H1 (cell line): ENCODE measurements at regions not wholly inside any gene's neighbourhood (a gene's known extent, or its start where the extent isn't known, plus 50 kb on each side); places are given as distances from the start of the nearest gene placed in this dataset.

Experiments used
- CTCF ChIA-PET: fragments of 300-600 bp; sonication (Branson Sonifier 250); formaldehyde crosslinking; loops from one replicate; lab custom pipeline; 2021; ENCODE audit not compliant: partially characterized antibody; lab: Charles Lee
- POLR2A ChIA-PET: fragments of 300-600 bp; sonication (Branson Sonifier 250); formaldehyde crosslinking; loops from one replicate; lab custom pipeline; 2021; ENCODE audit warnings: inconsistent platforms; ENCODE audit not compliant: partially characterized antibody; lab: Charles Lee
- DNase-seq, 2 experiments: peaks; one replicate each; pipeline versions ENCODE4 v3.0.0 to v3.0.0-alpha.2; 2010 to 2022; ENCODE audit warnings: low spot score in 2 of 2, low read depth in 1 of 2, mixed read lengths in 1 of 2
- FAIRE-seq: peaks from 2 replicates; lab custom pipeline; 2011; peaks lifted over from hg19 to GRCh38; lab: Jason Lieb, UNC
- H2AFZ ChIP-seq: 2 replicates; pipeline ENCODE4 v1.8.1; 2012; ENCODE audit warnings: low read length, inconsistent platforms
- H2AK5ac ChIP-seq: 2 replicates; pipeline ENCODE4 v1.6.1; 2013; ENCODE audit warnings: low read depth, low read length
- H2BK120ac ChIP-seq: replicated peaks from 2 replicates; pipeline ENCODE3; 2013; ENCODE audit warnings: low read depth, low read length, inconsistent platforms
- H2BK12ac ChIP-seq: 2 replicates; pipeline ENCODE4 v1.6.1; 2013; ENCODE audit warnings: low read depth, low read length
- H2BK15ac ChIP-seq: 2 replicates; pipeline ENCODE4 v1.6.1; 2013; ENCODE audit warnings: low read length
- H2BK20ac ChIP-seq: 2 replicates; pipeline ENCODE4 v1.6.1; 2013; ENCODE audit warnings: low read length
- H2BK5ac ChIP-seq: 2 replicates; pipeline ENCODE4 v1.6.1; 2013; ENCODE audit warnings: low read depth, low read length
- H3K14ac ChIP-seq: 2 replicates; pipeline ENCODE4 v1.6.1; 2013; ENCODE audit warnings: inconsistent platforms; ENCODE audit not compliant: insufficient read length
- H3K18ac ChIP-seq: 2 replicates; pipeline ENCODE4 v1.6.1; 2013; ENCODE audit warnings: low read length; ENCODE audit errors: extremely low read depth
- H3K23ac ChIP-seq: 2 replicates; pipeline ENCODE4 v1.6.1; 2013; ENCODE audit warnings: inconsistent platforms; ENCODE audit not compliant: insufficient read length
- H3K23me2 ChIP-seq: 2 replicates; pipeline ENCODE4 v1.6.1; 2013; ENCODE audit warnings: low read depth, low read length
- H3K27ac ChIP-seq: 2 replicates; pipeline ENCODE4 v1.6.1; 2011; ENCODE audit warnings: low read depth, low read length, inconsistent platforms
- H3K27me3 ChIP-seq, 4 experiments: replicated peaks in 1 of 4; 1 replicate in 1 of 4; 2 replicates in 3 of 4; pipeline versions ENCODE4 v1.6.1 to v1.8.1; 2011 to 2013; ENCODE audit warnings: low read length in 3 of 4, mild to moderate bottlenecking in 3 of 4, inconsistent platforms in 2 of 4, mixed read lengths in 2 of 4, moderate library complexity in 1 of 4; ENCODE audit not compliant: control insufficient read depth in 3 of 4, insufficient read depth in 3 of 4; ENCODE audit errors: extremely low read depth in 1 of 4
- H3K36me3 ChIP-seq, 4 experiments: 2 replicates each; pipeline versions ENCODE4 v1.6.1 to v1.8.1; 2011 to 2013; ENCODE audit warnings: mild to moderate bottlenecking in 4 of 4, low read length in 3 of 4, moderate library complexity in 2 of 4, control low read depth in 1 of 4, inconsistent platforms in 1 of 4; ENCODE audit not compliant: insufficient read depth in 4 of 4, control insufficient read depth in 2 of 4
- H3K4ac ChIP-seq: replicated peaks from 2 replicates; pipeline ENCODE3; 2013; ENCODE audit warnings: low read length, low read depth, mixed read lengths, inconsistent platforms; ENCODE audit not compliant: insufficient read length
- H3K4me1 ChIP-seq, 4 experiments: replicated peaks in 1 of 4; 1 replicate in 1 of 4; 2 replicates in 3 of 4; pipeline versions ENCODE4 v1.6.1 to v1.8.1; 2011 to 2013; ENCODE audit warnings: low read length in 3 of 4, inconsistent platforms in 2 of 4, mixed read lengths in 1 of 4; ENCODE audit not compliant: insufficient read depth in 4 of 4, control insufficient read depth in 3 of 4
- H3K4me2 ChIP-seq, 2 experiments: 2 replicates each; pipeline versions ENCODE4 v1.6.1 to v1.8.1; 2011 to 2013; ENCODE audit warnings: low read depth in 2 of 2, low read length in 2 of 2, control low read depth in 1 of 2, inconsistent platforms in 1 of 2, mild to moderate bottlenecking in 1 of 2; ENCODE audit not compliant: insufficient read depth in 1 of 2
- H3K4me3 ChIP-seq, 4 experiments: fragments of 200-600, 300-600 bp in 1 of 4; sonication (generic), shearing (Covaris generic), sonication (Bioruptor Twin) in 1 of 4; 2 replicates each; pipeline versions ENCODE4 v1.5.1 to v1.8.1; 2011 to 2016; ENCODE audit warnings: low read length in 4 of 4, low read depth in 3 of 4, control low read depth in 2 of 4, inconsistent platforms in 2 of 4, mild to moderate bottlenecking in 2 of 4, mixed read lengths in 1 of 4, moderate library complexity in 1 of 4; ENCODE audit not compliant: insufficient read depth in 2 of 4; ENCODE audit errors: extremely low read depth in 1 of 4
- H3K56ac ChIP-seq: replicated peaks from 2 replicates; pipeline ENCODE3; 2013; ENCODE audit warnings: low read depth, mild to moderate bottlenecking, mixed read lengths, low read length, inconsistent platforms; ENCODE audit not compliant: insufficient read length
- H3K79me1 ChIP-seq: 2 replicates; pipeline ENCODE4 v1.6.1; 2013; ENCODE audit warnings: low read depth, low read length, control low read depth
- H3K79me2 ChIP-seq, 2 experiments: 2 replicates each; pipeline versions ENCODE4 v1.6.1 to v1.8.1; 2012 to 2013; ENCODE audit warnings: low read length in 2 of 2, mild to moderate bottlenecking in 2 of 2, inconsistent platforms in 1 of 2; ENCODE audit not compliant: insufficient read depth in 2 of 2, control insufficient read depth in 1 of 2
- H3K9ac ChIP-seq, 4 experiments: replicated peaks in 1 of 4; 1 replicate in 1 of 4; 2 replicates in 3 of 4; pipeline versions ENCODE4 v1.6.1 to v1.8.1; 2011 to 2013; ENCODE audit warnings: low read depth in 3 of 4, low read length in 3 of 4, control low read depth in 2 of 4, mild to moderate bottlenecking in 2 of 4, moderate library complexity in 2 of 4, inconsistent platforms in 1 of 4; ENCODE audit errors: extremely low read depth in 1 of 4
- H3K9me3 ChIP-seq, 2 experiments: 2 replicates each; pipeline versions ENCODE4 v1.6.1 to v1.8.1; 2012 to 2013; ENCODE audit warnings: mild to moderate bottlenecking in 2 of 2, moderate library complexity in 2 of 2, control low read depth in 1 of 2, inconsistent platforms in 1 of 2, low read depth in 1 of 2, low read length in 1 of 2, mixed read lengths in 1 of 2; ENCODE audit not compliant: insufficient read depth in 2 of 2
- H4K20me1 ChIP-seq, 2 experiments: replicated peaks in 1 of 2; 2 replicates each; pipeline versions ENCODE3 to v1.8.1; 2011 to 2013; ENCODE audit warnings: inconsistent platforms in 2 of 2, low read length in 2 of 2, mild to moderate bottlenecking in 1 of 2; ENCODE audit not compliant: insufficient read depth in 2 of 2, control insufficient read depth in 1 of 2
- H4K5ac ChIP-seq: 2 replicates; pipeline ENCODE4 v1.6.1; 2013; ENCODE audit warnings: low read length, low read depth, mixed read lengths, inconsistent platforms; ENCODE audit not compliant: insufficient read length
- H4K8ac ChIP-seq: 2 replicates; pipeline ENCODE4 v1.8.0; 2013; ENCODE audit warnings: mild to moderate bottlenecking, moderate library complexity, low read length, inconsistent platforms; ENCODE audit not compliant: insufficient read depth; ENCODE audit errors: extremely low read depth
- H4K91ac ChIP-seq: replicated peaks from 2 replicates; pipeline ENCODE3; 2013; ENCODE audit warnings: low read length, mixed read lengths, inconsistent platforms; ENCODE audit not compliant: insufficient read length
- CBX8 ChIP-seq: fragments of 300-800, 300-1000 bp; sonication (generic); IDR thresholded peaks from 2 replicates; pipeline ENCODE4 v1.7.1; 2016; ENCODE audit warnings: low read depth, low read length, borderline replicate concordance
- FOSL1 ChIP-seq: IDR thresholded peaks from 2 replicates; pipeline ENCODE4 v1.6.1; 2011; ENCODE audit warnings: mild to moderate bottlenecking, low read depth, low read length, moderate library complexity; ENCODE audit not compliant: insufficient read depth
- GTF2F1 ChIP-seq: IDR thresholded peaks from 2 replicates; pipeline ENCODE4 v1.6.1; 2012; ENCODE audit warnings: low read depth, low read length, improper control_type of control experiment, borderline replicate concordance
- HDAC2 ChIP-seq, 2 experiments: fragments of 300-600 bp in 1 of 2; sonication (generic) in 1 of 2; IDR thresholded peaks; 2 replicates each; pipeline ENCODE4 v1.6.1; 2011 to 2012; ENCODE audit warnings: low read depth in 2 of 2, low read length in 2 of 2, mild to moderate bottlenecking in 2 of 2, moderate library complexity in 2 of 2, borderline replicate concordance in 1 of 2, inconsistent platforms in 1 of 2
- NRF1 ChIP-seq: IDR thresholded peaks from 2 replicates; pipeline ENCODE4 v1.6.1; 2011; ENCODE audit warnings: mild to moderate bottlenecking, low read depth, low read length, improper control_type of control experiment
- PHF8 ChIP-seq: fragments of 200-600 bp; sonication (generic); conservative IDR thresholded peaks from 2 replicates; pipeline ENCODE4 v1.7.1; 2012; ENCODE audit warnings: low read depth, mild to moderate bottlenecking, inconsistent platforms, low read length, moderate library complexity
- POU5F1 ChIP-seq: IDR thresholded peaks from 2 replicates; pipeline ENCODE4 v1.6.1; 2011; ENCODE audit warnings: low read depth, mild to moderate bottlenecking, low read length, moderate library complexity
- TCF12 ChIP-seq: IDR thresholded peaks from 2 replicates; pipeline ENCODE4 v1.6.1; 2011; ENCODE audit warnings: low read depth, mild to moderate bottlenecking, low read length
- WGBS, 2 experiments: shearing (Covaris generic) in 1 of 2; methylation state at CpG; one replicate each; pipeline versions ENCODE4 v1.1.6 to v1.1.7; 2013 to 2015; ENCODE audit warnings: low lambda C conversion rate in 2 of 2, mixed read lengths in 2 of 2, inconsistent platforms in 1 of 2, low coverage in 1 of 2, missing lambda C conversion rate in 1 of 2; ENCODE audit not compliant: insufficient replicate concordance in 2 of 2, insufficient coverage in 1 of 2, insufficient read length in 1 of 2; ENCODE audit errors: extremely low coverage in 1 of 2, missing lambda C conversion rate in 1 of 2; 5-methylcytosine and 5-hydroxymethylcytosine counted together

DNA sequence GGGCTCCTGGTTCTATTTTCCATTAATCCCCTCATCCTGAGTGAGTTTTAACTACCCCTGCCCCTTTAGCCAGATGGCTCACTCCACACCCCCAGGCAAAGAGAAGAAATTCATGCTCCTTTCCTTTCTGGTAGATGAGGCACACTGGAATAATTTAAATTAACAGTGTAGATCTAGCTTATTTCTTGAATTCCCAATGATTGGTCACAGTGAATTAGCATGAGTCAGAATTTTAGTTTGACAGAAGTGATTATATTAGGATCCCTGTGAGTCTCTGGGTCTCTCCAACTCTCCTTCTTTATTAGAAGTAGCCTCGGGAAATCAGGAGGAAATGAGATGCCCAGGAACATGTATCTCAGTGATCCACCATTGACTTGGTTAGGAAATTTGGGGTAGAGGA, 103.1 kb upstream of the KAZN start:
- Histone ChIP-seq H3K9ac (no peak overlapping the region), H2BK15ac (no peak overlapping the region), H3K79me2 (no peaks in the 10 kb centered on the region), H4K8ac (no peak overlapping the region), H3K9me3 (no peaks in the 10 kb centered on the region), H2BK120ac (no peak overlapping the region), H4K20me1 (peaks cover 0 to 3% of the 10 kb centered on the region in 2 experiments), H3K23me2 (peaks cover 3% of the 10 kb centered on the region; the same call in 1 of the 2 replicates), H2BK5ac (no peak overlapping the region), H4K91ac (no peak overlapping the region), H3K56ac (no peak overlapping the region), H3K27me3 (peaks cover 0 to 1% (median 0%) of the 10 kb centered on the region in 4 experiments; a peak in 1 of 7 replicates), H3K4me2 (no peak overlapping the region), H2BK12ac (no peak overlapping the region), H2AFZ (no peak overlapping the region), H3K23ac (no peak overlapping the region), H2BK20ac (no peak overlapping the region), H3K27ac (no peak overlapping the region), H3K18ac (no peak overlapping the region), H3K36me3 (no peaks in the 10 kb centered on the region), H3K79me1 (no peaks in the 10 kb centered on the region), H3K4me3 (no peak overlapping the region), H3K14ac (no peak overlapping the region), H3K4me1 (peaks cover 0 to 1% (median 0%) of the 10 kb centered on the region in 4 experiments; a peak in 1 of 7 replicates), H2AK5ac (no peak overlapping the region), H4K5ac (no peak overlapping the region), H3K4ac (no peak overlapping the region)
- POLR2A ChIA-PET, result no interaction called here
- FAIRE-seq, result no peak
- 94% methylated on average over 1 of the region's 1 CpG; no CpG with 5 or more reads in 1 of the 2 experiments for WGBS, 2 experiments
- CTCF ChIA-PET, result no interaction called here
- TF ChIP-seq HDAC2 (IDR thresholded peaks at IDR 0.05; ENCODE audit: borderline replicate concordance in 1 of 2, low read depth in 2 of 2, low read length in 2 of 2), result no peak
- TF ChIP-seq PHF8, result no peak
- no peak for TF ChIP-seq POU5F1
- TF ChIP-seq NRF1, result no peak
- TF ChIP-seq CBX8, result no peak
- TF ChIP-seq GTF2F1, result no peak
- no peak for TF ChIP-seq TCF12
- TF ChIP-seq FOSL1, result no peak
- DNase-seq, result no peak
